Vagina (tissue), 2 donors: ENCODE measurements at regions not wholly inside any gene's neighbourhood (a gene's known extent, or its start where the extent isn't known, plus 50 kb on each side); places are given as distances from the start of the nearest gene placed in this dataset.

Source experiments
- DNase-seq, 2 donors: peaks; one replicate each; pipeline ENCODE4 v3.0.0-alpha.2; 2017; ENCODE audit errors: extremely low spot score in 2 of 2
- H3K27ac ChIP-seq: fragments of 200-600 bp; sonication (generic); one replicate; pipeline ENCODE4 v1.5.1; 2019
- H3K27me3 ChIP-seq: fragments of 200-600 bp; sonication (generic); one replicate; pipeline ENCODE4 v1.5.1; 2019
- H3K36me3 ChIP-seq, 2 donors: fragments of 200-600 bp; sonication (generic); one replicate each; pipeline ENCODE4 v1.5.1; 2017 to 2019
- H3K4me1 ChIP-seq: fragments of 200-600 bp; sonication (generic); one replicate; pipeline ENCODE4 v1.5.1; 2019
- H3K4me3 ChIP-seq, 2 donors: fragments of 200-600 bp; sonication (generic); 1 replicate in 1 of 2; 2 replicates in 1 of 2; pipeline ENCODE4 v1.5.1; 2016 to 2019
- H3K9me3 ChIP-seq: fragments of 200-600 bp; sonication (generic); one replicate; pipeline ENCODE4 v1.5.1; 2019
- POLR2A ChIP-seq, 2 donors: fragments of 450-650 bp; IDR thresholded peaks; one replicate each; pipeline ENCODE4 v1.6.1; 2017; ENCODE audit warnings: antibody characterized with exemption in 2 of 2, mild to moderate bottlenecking in 2 of 2, moderate library complexity in 2 of 2
- POLR2AphosphoS5 ChIP-seq, 2 donors: sonication (generic); formaldehyde crosslinking; IDR thresholded peaks; one replicate each; pipeline ENCODE4 v1.9.0; 2017; ENCODE audit warnings: antibody characterized with exemption in 2 of 2, mild to moderate bottlenecking in 2 of 2, low read depth in 1 of 2; ENCODE audit not compliant: insufficient read depth in 1 of 2
- intact Hi-C: fragments of 100-400 bp; cut with DNase I; formaldehyde crosslinking; loops from one replicate; pipeline ENCODE4 v1.15.1; 2023
- TF ChIP-seq, protein P1 (sequence below), 3 experiments: fragments of 450-650 bp in 2 of 3; fragments of 200-600 bp in 1 of 3; sonication (generic) in 1 of 3; IDR thresholded peaks; one replicate each; pipeline ENCODE4 v1.5.1; 2017 to 2019; ENCODE audit warnings: antibody characterized with exemption in 3 of 3, mild to moderate bottlenecking in 2 of 3, moderate library complexity in 2 of 3

DNA sequence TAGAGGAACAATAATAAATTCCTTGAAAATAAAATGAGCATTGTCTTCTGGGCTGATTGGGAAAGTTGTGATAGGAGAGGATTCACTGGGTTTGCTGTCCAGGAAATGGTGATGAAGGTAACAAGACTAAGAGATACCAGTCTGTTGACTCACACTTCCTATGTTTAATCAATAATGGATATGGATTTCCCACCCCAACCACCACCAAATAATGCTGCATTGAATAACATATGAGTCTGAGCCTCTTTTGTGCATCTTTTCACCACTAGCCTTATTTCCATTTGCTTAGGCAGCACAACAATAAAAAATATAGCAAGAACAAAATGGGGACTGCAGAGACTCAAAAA is 120.2 kb upstream of the NFIB start:
- TF ChIP-seq POLR2A (IDR thresholded peaks at IDR 0.05): no peak
- TF ChIP-seq, protein P1, sequence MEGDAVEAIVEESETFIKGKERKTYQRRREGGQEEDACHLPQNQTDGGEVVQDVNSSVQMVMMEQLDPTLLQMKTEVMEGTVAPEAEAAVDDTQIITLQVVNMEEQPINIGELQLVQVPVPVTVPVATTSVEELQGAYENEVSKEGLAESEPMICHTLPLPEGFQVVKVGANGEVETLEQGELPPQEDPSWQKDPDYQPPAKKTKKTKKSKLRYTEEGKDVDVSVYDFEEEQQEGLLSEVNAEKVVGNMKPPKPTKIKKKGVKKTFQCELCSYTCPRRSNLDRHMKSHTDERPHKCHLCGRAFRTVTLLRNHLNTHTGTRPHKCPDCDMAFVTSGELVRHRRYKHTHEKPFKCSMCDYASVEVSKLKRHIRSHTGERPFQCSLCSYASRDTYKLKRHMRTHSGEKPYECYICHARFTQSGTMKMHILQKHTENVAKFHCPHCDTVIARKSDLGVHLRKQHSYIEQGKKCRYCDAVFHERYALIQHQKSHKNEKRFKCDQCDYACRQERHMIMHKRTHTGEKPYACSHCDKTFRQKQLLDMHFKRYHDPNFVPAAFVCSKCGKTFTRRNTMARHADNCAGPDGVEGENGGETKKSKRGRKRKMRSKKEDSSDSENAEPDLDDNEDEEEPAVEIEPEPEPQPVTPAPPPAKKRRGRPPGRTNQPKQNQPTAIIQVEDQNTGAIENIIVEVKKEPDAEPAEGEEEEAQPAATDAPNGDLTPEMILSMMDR (IDR thresholded peaks at IDR 0.05): no peak
- no peak for TF ChIP-seq POLR2AphosphoS5 (IDR thresholded peaks at IDR 0.05; ENCODE audit: insufficient read depth in 1 of 2, low read depth in 1 of 2)
- Histone ChIP-seq H3K27me3 (no peaks in the 10 kb centered on the region), H3K27ac (no peak overlapping the region), H3K4me1 (peaks cover 8% of the 10 kb centered on the region), H3K4me3 (no peak overlapping the region), H3K36me3 (no peaks in the 10 kb centered on the region), H3K9me3 (no peaks in the 10 kb centered on the region)
- intact Hi-C loops: no loop called here
- no peak for DNase-seq

DNA sequence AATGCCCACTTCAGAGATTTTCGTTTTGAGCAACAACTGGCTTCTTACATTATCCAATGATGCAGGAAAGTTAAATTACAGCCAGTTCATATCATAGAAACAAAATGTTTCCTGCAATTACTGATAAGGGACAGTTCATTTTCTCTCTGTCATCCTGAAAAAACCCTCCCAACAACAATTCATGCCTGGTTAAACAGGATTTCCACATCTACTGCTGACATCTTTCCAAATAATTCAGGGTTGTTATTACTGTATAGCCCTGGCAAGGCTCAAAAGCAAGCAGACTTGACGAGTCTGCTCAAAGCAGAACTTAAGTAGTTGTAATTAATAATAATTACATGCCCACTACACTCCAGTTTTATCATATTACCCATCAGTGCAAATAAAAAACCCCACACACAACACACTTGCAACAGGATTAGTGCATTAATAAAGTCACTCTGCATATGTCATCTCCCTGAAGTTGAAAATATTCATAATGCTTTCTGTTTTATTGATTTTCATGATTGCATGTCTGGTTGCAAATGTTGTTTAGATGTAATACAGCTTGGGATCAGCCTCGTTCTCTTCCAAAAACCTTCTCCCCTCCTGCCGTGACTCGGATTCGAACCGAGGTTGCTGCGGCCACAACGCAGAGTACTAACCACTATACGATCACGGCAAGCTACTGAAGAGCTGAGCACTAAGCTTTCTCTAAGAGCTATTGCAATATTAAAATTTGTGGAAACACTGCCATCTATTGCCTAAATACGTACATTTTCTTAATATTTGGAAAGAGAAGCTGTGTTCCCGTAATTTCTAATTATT is 119.6 kb upstream of the NFIB start:
- TF ChIP-seq POLR2AphosphoS5 (IDR thresholded peaks at IDR 0.05; ENCODE audit: insufficient read depth in 1 of 2, low read depth in 1 of 2) (no peak), POLR2A (IDR thresholded peaks at IDR 0.05) (no peak)
- TF ChIP-seq, protein P1 (IDR thresholded peaks at IDR 0.05): peak; percentile 4 to 26 (median 10)
- Histone ChIP-seq H3K36me3 (no peaks in the 10 kb centered on the region), H3K4me3 (no peak overlapping the region), H3K27ac (no peak overlapping the region), H3K27me3 (no peaks in the 10 kb centered on the region), H3K4me1 (peaks cover 8% of the 10 kb centered on the region), H3K9me3 (no peaks in the 10 kb centered on the region)
- no peak for DNase-seq
- intact Hi-C loops: no loop called here

DNA sequence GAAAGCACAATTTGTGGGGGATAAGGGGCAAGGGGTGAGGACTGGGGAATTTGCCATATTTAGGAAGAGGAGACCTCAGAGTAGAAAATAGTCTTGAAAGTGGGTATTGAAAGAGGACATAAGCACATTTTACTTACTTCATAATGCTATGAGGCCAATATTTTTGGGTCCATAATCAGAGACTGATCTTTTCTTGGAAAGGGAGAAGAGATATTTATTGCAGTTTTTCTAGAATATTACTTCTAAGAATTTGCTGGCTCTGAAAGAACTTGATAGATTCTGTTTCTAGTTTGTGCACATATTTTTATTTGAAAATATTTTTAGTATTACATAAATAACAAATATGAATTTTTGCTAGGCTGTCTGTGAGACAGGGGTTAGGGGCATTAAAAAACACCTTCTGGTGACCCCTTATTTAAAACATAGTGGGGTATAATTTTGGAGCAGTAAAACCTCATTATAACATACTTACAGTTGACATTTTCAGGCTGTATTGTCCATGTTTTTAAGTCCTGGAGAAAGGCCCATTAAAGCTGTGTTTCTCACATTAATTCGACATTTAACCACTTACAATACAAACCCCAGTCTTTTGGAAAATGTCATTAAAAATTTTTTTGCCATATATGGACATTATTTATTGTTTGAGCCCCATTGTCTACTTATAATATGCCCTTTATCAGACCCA is 118.9 kb upstream of the NFIB start:
- Histone ChIP-seq H3K27me3 (no peaks in the 10 kb centered on the region), H3K4me1 (peaks cover 8% of the 10 kb centered on the region), H3K27ac (no peak overlapping the region), H3K4me3 (no peak overlapping the region), H3K36me3 (no peaks in the 10 kb centered on the region), H3K9me3 (no peaks in the 10 kb centered on the region)
- no peak for DNase-seq
- intact Hi-C loops: no loop called here
- TF ChIP-seq POLR2AphosphoS5 (IDR thresholded peaks at IDR 0.05; ENCODE audit: insufficient read depth in 1 of 2, low read depth in 1 of 2): no peak
- TF ChIP-seq, protein P1 (IDR thresholded peaks at IDR 0.05): no peak
- TF ChIP-seq POLR2A (IDR thresholded peaks at IDR 0.05): no peak

DNA sequence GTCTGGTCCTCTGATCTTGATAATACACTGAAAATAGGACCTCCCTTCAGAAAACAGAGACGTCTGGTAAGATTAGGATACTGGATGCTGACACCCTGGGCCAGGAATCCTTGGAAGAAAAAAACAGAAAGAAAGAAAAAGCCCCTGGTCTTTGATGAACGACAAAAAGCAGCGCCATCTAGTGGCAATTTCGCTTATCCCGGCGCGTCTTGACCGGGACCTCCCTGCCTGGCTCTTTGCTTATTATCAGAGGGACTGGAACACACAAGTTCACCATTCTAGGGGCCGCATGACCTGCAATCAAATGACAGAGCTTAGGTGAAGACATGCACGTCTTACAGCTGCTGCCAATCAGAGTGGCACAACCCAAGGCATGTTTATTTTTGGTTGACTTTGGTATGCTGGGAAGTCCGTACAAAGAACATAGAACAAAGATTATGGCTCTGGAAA is 114.9 kb upstream of the NFIB start:
- DNase-seq: no peak
- Histone ChIP-seq H3K27me3 (no peaks in the 10 kb centered on the region), H3K4me3 (no peak overlapping the region), H3K4me1 (peaks cover 7% of the 10 kb centered on the region), H3K9me3 (no peaks in the 10 kb centered on the region), H3K27ac (no peak overlapping the region), H3K36me3 (no peaks in the 10 kb centered on the region)
- intact Hi-C loops: no loop called here
- TF ChIP-seq, protein P1 (IDR thresholded peaks at IDR 0.05): peak; percentile 19 to 66 (median 28)
- TF ChIP-seq POLR2AphosphoS5 (IDR thresholded peaks at IDR 0.05; ENCODE audit: insufficient read depth in 1 of 2, low read depth in 1 of 2): no peak

DNA sequence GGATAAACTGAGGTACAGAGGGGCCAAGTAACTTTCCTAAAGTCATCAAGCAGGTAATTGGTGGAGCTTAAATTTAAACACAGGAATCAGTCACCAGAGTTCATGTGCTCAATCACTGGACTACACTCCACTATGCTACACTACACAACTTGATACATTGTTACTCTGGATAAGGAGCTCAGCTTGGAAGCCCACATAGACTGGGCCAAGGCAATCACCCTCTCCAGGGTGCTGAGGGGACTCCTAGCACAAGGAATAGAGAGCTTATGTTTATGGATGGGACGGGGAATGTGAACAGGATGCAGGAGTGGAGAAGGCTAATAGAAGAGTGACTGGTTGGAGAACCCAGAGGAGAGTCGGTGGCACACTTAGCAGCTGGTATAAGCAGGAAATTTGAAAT is 113.5 kb upstream of the NFIB start:
- TF ChIP-seq POLR2A (IDR thresholded peaks at IDR 0.05) (no peak), POLR2AphosphoS5 (IDR thresholded peaks at IDR 0.05; ENCODE audit: insufficient read depth in 1 of 2, low read depth in 1 of 2) (no peak)
- TF ChIP-seq, protein P1 (IDR thresholded peaks at IDR 0.05): no peak
- Histone ChIP-seq H3K27me3 (no peaks in the 10 kb centered on the region), H3K4me3 (no peak overlapping the region), H3K27ac (no peak overlapping the region), H3K36me3 (no peaks in the 10 kb centered on the region), H3K9me3 (no peaks in the 10 kb centered on the region), H3K4me1 (no peaks in the 10 kb centered on the region)
- intact Hi-C loops: no loop called here
- no peak for DNase-seq
